ENCODE measurements at regions not wholly inside any gene's neighbourhood (a gene's known extent, or its start where the extent isn't known, plus 50 kb on each side); places are given as distances from the start of the nearest gene placed in this dataset.

DNA sequence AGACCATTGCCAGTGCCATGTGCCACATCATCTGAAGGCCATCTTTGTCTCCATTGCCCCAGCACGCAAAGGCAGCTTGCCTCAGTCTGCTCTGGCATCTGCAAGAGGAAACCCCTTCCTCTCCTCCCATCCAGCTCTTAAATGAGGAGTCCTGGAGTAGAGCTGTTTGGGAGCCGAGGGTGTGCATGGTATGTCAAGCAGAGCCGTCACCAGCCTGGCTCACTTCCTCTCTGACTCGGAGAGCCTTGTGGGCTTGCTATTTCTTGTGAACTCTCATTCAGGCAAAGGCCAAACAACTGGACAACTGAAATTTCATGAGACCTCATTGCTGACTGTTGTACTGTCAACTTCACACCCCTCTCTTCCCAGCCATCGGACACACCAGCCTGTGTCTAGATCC is 143.9 kb downstream of the SIPA1L2 start:
- TF ChIP-seq, protein P1, sequence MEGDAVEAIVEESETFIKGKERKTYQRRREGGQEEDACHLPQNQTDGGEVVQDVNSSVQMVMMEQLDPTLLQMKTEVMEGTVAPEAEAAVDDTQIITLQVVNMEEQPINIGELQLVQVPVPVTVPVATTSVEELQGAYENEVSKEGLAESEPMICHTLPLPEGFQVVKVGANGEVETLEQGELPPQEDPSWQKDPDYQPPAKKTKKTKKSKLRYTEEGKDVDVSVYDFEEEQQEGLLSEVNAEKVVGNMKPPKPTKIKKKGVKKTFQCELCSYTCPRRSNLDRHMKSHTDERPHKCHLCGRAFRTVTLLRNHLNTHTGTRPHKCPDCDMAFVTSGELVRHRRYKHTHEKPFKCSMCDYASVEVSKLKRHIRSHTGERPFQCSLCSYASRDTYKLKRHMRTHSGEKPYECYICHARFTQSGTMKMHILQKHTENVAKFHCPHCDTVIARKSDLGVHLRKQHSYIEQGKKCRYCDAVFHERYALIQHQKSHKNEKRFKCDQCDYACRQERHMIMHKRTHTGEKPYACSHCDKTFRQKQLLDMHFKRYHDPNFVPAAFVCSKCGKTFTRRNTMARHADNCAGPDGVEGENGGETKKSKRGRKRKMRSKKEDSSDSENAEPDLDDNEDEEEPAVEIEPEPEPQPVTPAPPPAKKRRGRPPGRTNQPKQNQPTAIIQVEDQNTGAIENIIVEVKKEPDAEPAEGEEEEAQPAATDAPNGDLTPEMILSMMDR (IDR thresholded peaks at IDR 0.05 in 8 of 11, conservative IDR thresholded peaks at IDR 0.05 in 3 of 11), result no peak
- no peak for TF ChIP-seq POLR2A (IDR thresholded peaks at IDR 0.05)
- no peak for TF ChIP-seq POLR2AphosphoS5 (IDR thresholded peaks at IDR 0.05)
- H3K27me3 ChIP-seq (replicated peaks in 1 of 7), result no peaks in the 10 kb centered on the region
- H3K9me3 ChIP-seq, result no peaks in the 10 kb centered on the region
- H3K27ac ChIP-seq, result peak overlapping the region in 1 of 8 donors; percentile 28
- peaks cover 0 to 3% (median 0%) of the 10 kb centered on the region in 6 donors for H3K4me1 ChIP-seq
- peaks cover 0 to 48% (median 0%) of the 10 kb centered on the region in 6 donors for H3K36me3 ChIP-seq
- H3K4me3 ChIP-seq, result no peak overlapping the region
- intact Hi-C loops (cut with DNase I; ENCODE audit: low total_unique reads), result no loop called here
- no peak for DNase-seq
- WGBS, 5 donors, result 77 to 84% (median 79%) methylated on average over 5 of the region's 5 CpGs

DNA sequence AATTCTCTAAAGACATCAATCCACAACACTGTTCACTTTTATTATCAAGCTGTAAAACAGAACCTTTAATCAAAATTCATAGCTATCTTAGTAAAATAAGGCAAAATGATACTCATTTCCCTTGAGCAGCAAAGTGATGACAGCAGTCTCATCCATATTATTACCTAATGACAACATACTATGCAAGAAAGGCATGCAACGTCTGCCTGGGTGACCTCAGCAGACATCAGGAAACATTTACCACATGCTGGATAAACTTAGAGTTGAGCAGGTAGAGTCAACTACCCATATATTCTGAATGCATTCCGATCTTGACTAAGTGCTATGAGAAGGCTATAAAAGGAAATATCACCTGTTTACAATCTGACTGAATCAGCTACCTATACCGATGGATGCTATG is 145.1 kb downstream of the SIPA1L2 start:
- 60 to 86% (median 79%) methylated on average over 3 of the region's 3 CpGs for WGBS, 5 donors
- H3K9me3 ChIP-seq, result no peaks in the 10 kb centered on the region
- H3K4me1 ChIP-seq, result peaks cover 0 to 3% (median 0%) of the 10 kb centered on the region in 6 donors
- DNase-seq, result no peak
- H3K27ac ChIP-seq, result no peak overlapping the region
- no peak overlapping the region for H3K4me3 ChIP-seq
- no peaks in the 10 kb centered on the region for H3K27me3 ChIP-seq (replicated peaks in 1 of 7)
- TF ChIP-seq POLR2AphosphoS5 (IDR thresholded peaks at IDR 0.05), result no peak
- no peak for TF ChIP-seq POLR2A (IDR thresholded peaks at IDR 0.05)
- TF ChIP-seq, protein P1 (IDR thresholded peaks at IDR 0.05 in 8 of 11, conservative IDR thresholded peaks at IDR 0.05 in 3 of 11), result no peak
- peaks cover 0 to 37% (median 0%) of the 10 kb centered on the region in 6 donors for H3K36me3 ChIP-seq
- intact Hi-C loops (cut with DNase I; ENCODE audit: low total_unique reads), result no loop called here

GRCh38 chr1:232483826-232484225 is 146.1 kb downstream of the SIPA1L2 start:
- Histone ChIP-seq H3K27ac (no peak overlapping the region), H3K27me3 (replicated peaks in 1 of 7) (no peaks in the 10 kb centered on the region), H3K4me1 (peaks cover 0 to 3% (median 0%) of the 10 kb centered on the region in 6 donors), H3K9me3 (no peaks in the 10 kb centered on the region), H3K36me3 (peaks cover 0 to 41% (median 0%) of the 10 kb centered on the region in 6 donors), H3K4me3 (no peak overlapping the region)
- TF ChIP-seq POLR2AphosphoS5 (IDR thresholded peaks at IDR 0.05), result no peak
- no peak for TF ChIP-seq POLR2A (IDR thresholded peaks at IDR 0.05)
- TF ChIP-seq, protein P1 (IDR thresholded peaks at IDR 0.05 in 8 of 11, conservative IDR thresholded peaks at IDR 0.05 in 3 of 11), result no peak
- intact Hi-C loops (cut with DNase I; ENCODE audit: low total_unique reads), result no loop called here
- DNase-seq, result no peak
- 69 to 91% (median 83%) methylated on average over 4 of the region's 4 CpGs for WGBS, 5 donors

GRCh38 chr1:232481091-232481490 is 148.8 kb downstream of the SIPA1L2 start:
- Histone ChIP-seq H3K9me3 (no peaks in the 10 kb centered on the region), H3K4me3 (no peak overlapping the region), H3K36me3 (peaks cover 0 to 42% (median 0%) of the 10 kb centered on the region in 6 donors), H3K4me1 (peaks cover 0 to 3% (median 0%) of the 10 kb centered on the region in 6 donors), H3K27ac (no peak overlapping the region), H3K27me3 (replicated peaks in 1 of 7) (no peaks in the 10 kb centered on the region)
- WGBS, 5 donors, result 86 to 95% (median 92%) methylated on average over 5 of the region's 5 CpGs
- intact Hi-C loops (cut with DNase I; ENCODE audit: low total_unique reads), result no loop called here
- DNase-seq, result no peak
- TF ChIP-seq POLR2AphosphoS5 (IDR thresholded peaks at IDR 0.05) (no peak), POLR2A (IDR thresholded peaks at IDR 0.05) (no peak)
- TF ChIP-seq, protein P1 (IDR thresholded peaks at IDR 0.05 in 8 of 11, conservative IDR thresholded peaks at IDR 0.05 in 3 of 11), result no peak
